DMS 273 (cell line): ENCODE measurements at regions not wholly inside any gene's neighbourhood (a gene's known extent, or its start where the extent isn't known, plus 50 kb on each side); places are given as distances from the start of the nearest gene placed in this dataset.
"Not testable (repeated sequence)": the region's sequence is repeated elsewhere in the genome, so short reads cannot be mapped to it uniquely, and the experiment has no call there.

Experiments
- DNase-seq: peaks from one replicate; lab custom pipeline; 2025; ENCODE audit not compliant: unreplicated experiment; lab: John Stamatoyannopoulos, UW

- DNase-seq, result no peak
Observed at GRCh38 chr12:131386781-131387180, 324.1 kb upstream of the SFSWAP start.

- no peak for DNase-seq
Observed at GRCh38 chr12:131387281-131388163, 323.4 kb upstream of the SFSWAP start.

GRCh38 chr12:131388164-131389053 is 322.5 kb upstream of the SFSWAP start:
- DNase-seq, result peak; percentile 57

- DNase-seq, result no peak
Observed at GRCh38 chr12:131389054-131390013, 321.6 kb upstream of the SFSWAP start.

GRCh38 chr12:131390412-131391334 is 320.2 kb upstream of the SFSWAP start:
- peak; percentile 69 for DNase-seq

- no peak for DNase-seq
Observed at GRCh38 chr12:131391399-131391798, 319.5 kb upstream of the SFSWAP start.

- DNase-seq, result not testable (repeated sequence)
Observed at GRCh38 chr12:131394752-131395151, 316.1 kb upstream of the SFSWAP start.

- not testable (repeated sequence) for DNase-seq
Observed at GRCh38 chr12:131395209-131395684, 315.6 kb upstream of the SFSWAP start.

- no peak for DNase-seq
Observed at GRCh38 chr12:131395971-131396573, 314.8 kb upstream of the SFSWAP start.

- DNase-seq, result no peak
Observed at GRCh38 chr12:131397493-131398181, 313.3 kb upstream of the SFSWAP start.

- no peak for DNase-seq
Observed at GRCh38 chr12:131399000-131399399, 311.9 kb upstream of the SFSWAP start.

GRCh38 chr12:131400668-131401294 is 310.1 kb upstream of the SFSWAP start:
- not testable (repeated sequence) for DNase-seq

- DNase-seq, result not testable (repeated sequence)
Observed at GRCh38 chr12:131401907-131402633, 308.8 kb upstream of the SFSWAP start.

GRCh38 chr12:131402781-131403396 is 308.0 kb upstream of the SFSWAP start:
- no peak for DNase-seq

- no peak for DNase-seq
Observed at GRCh38 chr12:131403676-131404075, 307.2 kb upstream of the SFSWAP start.

GRCh38 chr12:131404705-131405104 is 306.2 kb upstream of the SFSWAP start:
- DNase-seq, result no peak
